OCI-LY1 (cell line): ENCODE measurements at regions not wholly inside any gene's neighbourhood (a gene's known extent, or its start where the extent isn't known, plus 50 kb on each side); places are given as distances from the start of the nearest gene placed in this dataset.

Experiments used
- H2AFZ ChIP-seq: fragments of 200-600 bp; sonication (generic), shearing (Covaris generic); 2 replicates; pipeline ENCODE4 v1.6.0; 2014; ENCODE audit warnings: antibody characterized with exemption, mild to moderate bottlenecking, low read length
- H3F3A ChIP-seq: fragments of 200-600 bp; sonication (generic), shearing (Covaris generic); 2 replicates; pipeline ENCODE4 v1.6.0; 2014; ENCODE audit warnings: mild to moderate bottlenecking, antibody characterized with exemption, low read length, moderate library complexity; ENCODE audit not compliant: insufficient read depth
- H3K27ac ChIP-seq: fragments of 200-600 bp; sonication (generic); 2 replicates; pipeline ENCODE4 v1.5.1; 2014; ENCODE audit warnings: low read length, mixed run types, mild to moderate bottlenecking, low read depth; ENCODE audit not compliant: poor library complexity, severe bottlenecking
- H3K27me3 ChIP-seq: fragments of 200-600 bp; sonication (generic); 2 replicates; pipeline ENCODE4 v1.6.0; 2014; ENCODE audit warnings: antibody characterized with exemption, mild to moderate bottlenecking, low read length, moderate library complexity; ENCODE audit not compliant: insufficient read depth
- H3K36me3 ChIP-seq: fragments of 200-600 bp; sonication (generic); 2 replicates; pipeline ENCODE4 v1.6.1; 2014; ENCODE audit warnings: mild to moderate bottlenecking, antibody characterized with exemption, low read length, moderate library complexity, mixed read lengths; ENCODE audit not compliant: insufficient read depth
- H3K4me1 ChIP-seq: fragments of 200-600 bp; sonication (generic); 2 replicates; pipeline ENCODE4 v1.5.1; 2014; ENCODE audit warnings: mild to moderate bottlenecking, low read length, moderate library complexity; ENCODE audit not compliant: insufficient read depth, severe bottlenecking
- H3K4me2 ChIP-seq: fragments of 200-600 bp; sonication (generic), shearing (Covaris generic); 2 replicates; pipeline ENCODE4 v1.6.1; 2014; ENCODE audit warnings: low read length
- H3K4me3 ChIP-seq: fragments of 200-600 bp; sonication (generic); 2 replicates; pipeline ENCODE4 v1.5.1; 2014; ENCODE audit warnings: low read length, low read depth, mild to moderate bottlenecking, mixed read lengths; ENCODE audit not compliant: poor library complexity, severe bottlenecking
- H3K79me2 ChIP-seq: fragments of 200-600 bp; shearing (Covaris generic); 2 replicates; pipeline ENCODE4 v1.6.1; 2016; ENCODE audit warnings: mixed run types, low read length, mixed read lengths; ENCODE audit not compliant: insufficient read depth
- H3K9ac ChIP-seq: fragments of 200-600 bp; sonication (generic), shearing (Covaris generic); 2 replicates; pipeline ENCODE4 v1.6.1; 2014; ENCODE audit warnings: mild to moderate bottlenecking, low read length, mixed read lengths
- H3K9me2 ChIP-seq: fragments of 200-600 bp; sonication (generic), shearing (Covaris generic); 2 replicates; pipeline ENCODE4 v1.6.1; 2014; ENCODE audit warnings: low read depth, mild to moderate bottlenecking, low read length, mixed read lengths
- H3K9me3 ChIP-seq: fragments of 200-600 bp; shearing (Covaris generic); 2 replicates; pipeline ENCODE4 v1.6.1; 2014; ENCODE audit warnings: low read length, mixed read lengths
- H4K20me1 ChIP-seq: fragments of 200-600 bp; sonication (generic), shearing (Covaris generic); 2 replicates; pipeline ENCODE4 v1.6.0; 2016; ENCODE audit warnings: mild to moderate bottlenecking, low read length; ENCODE audit not compliant: insufficient read depth
- EZH2 ChIP-seq: fragments of 200-600 bp; sonication (generic), shearing (Covaris generic); IDR thresholded peaks from 2 replicates; pipeline ENCODE4 v1.8.0; 2017; ENCODE audit warnings: borderline replicate concordance, mixed run types, mild to moderate bottlenecking, antibody characterized with exemption, low read length, moderate library complexity, mixed read lengths
- TF ChIP-seq, protein P1 (sequence below): fragments of 200-600 bp; sonication (generic), shearing (Covaris generic); IDR thresholded peaks from 2 replicates; pipeline ENCODE4 v1.5.1; 2017; ENCODE audit warnings: mild to moderate bottlenecking, antibody characterized with exemption, low read length, moderate library complexity, mixed read lengths

DNA sequence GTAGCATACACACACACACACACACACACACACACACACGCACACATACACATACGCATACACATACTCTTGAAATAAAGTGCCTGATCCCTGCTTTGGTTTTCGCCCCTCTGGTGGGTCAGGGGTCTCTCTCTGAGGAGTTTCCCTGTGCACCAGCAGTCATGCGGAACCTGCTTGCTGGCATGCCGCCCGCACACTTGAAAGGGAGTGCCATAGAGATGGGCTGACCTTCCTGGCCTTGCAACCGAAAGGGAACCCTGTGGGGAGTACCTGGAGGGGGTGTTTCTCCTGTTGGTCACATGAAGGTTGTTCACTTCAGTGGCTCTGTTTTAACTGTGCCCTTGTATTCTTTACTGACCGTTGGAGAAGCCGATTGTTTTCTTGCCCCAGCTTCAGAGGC lies 752.3 kb downstream of the NR2F2 start:
- H3K79me2 ChIP-seq: no peaks in the 10 kb centered on the region
- H3K9me3 ChIP-seq: no peaks in the 10 kb centered on the region
- no peaks in the 10 kb centered on the region for H3F3A ChIP-seq
- H3K36me3 ChIP-seq: no peaks in the 10 kb centered on the region
- H3K9ac ChIP-seq: no peak overlapping the region
- H2AFZ ChIP-seq: no peak overlapping the region
- H3K4me2 ChIP-seq: no peak overlapping the region
- no peaks in the 10 kb centered on the region for H3K9me2 ChIP-seq
- H3K4me3 ChIP-seq: no peak overlapping the region
- H3K4me1 ChIP-seq: no peaks in the 10 kb centered on the region
- TF ChIP-seq, protein P1, sequence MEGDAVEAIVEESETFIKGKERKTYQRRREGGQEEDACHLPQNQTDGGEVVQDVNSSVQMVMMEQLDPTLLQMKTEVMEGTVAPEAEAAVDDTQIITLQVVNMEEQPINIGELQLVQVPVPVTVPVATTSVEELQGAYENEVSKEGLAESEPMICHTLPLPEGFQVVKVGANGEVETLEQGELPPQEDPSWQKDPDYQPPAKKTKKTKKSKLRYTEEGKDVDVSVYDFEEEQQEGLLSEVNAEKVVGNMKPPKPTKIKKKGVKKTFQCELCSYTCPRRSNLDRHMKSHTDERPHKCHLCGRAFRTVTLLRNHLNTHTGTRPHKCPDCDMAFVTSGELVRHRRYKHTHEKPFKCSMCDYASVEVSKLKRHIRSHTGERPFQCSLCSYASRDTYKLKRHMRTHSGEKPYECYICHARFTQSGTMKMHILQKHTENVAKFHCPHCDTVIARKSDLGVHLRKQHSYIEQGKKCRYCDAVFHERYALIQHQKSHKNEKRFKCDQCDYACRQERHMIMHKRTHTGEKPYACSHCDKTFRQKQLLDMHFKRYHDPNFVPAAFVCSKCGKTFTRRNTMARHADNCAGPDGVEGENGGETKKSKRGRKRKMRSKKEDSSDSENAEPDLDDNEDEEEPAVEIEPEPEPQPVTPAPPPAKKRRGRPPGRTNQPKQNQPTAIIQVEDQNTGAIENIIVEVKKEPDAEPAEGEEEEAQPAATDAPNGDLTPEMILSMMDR: no peak
- TF ChIP-seq EZH2: no peak
- no peaks in the 10 kb centered on the region for H4K20me1 ChIP-seq
- H3K27ac ChIP-seq: no peak overlapping the region
- H3K27me3 ChIP-seq: no peaks in the 10 kb centered on the region

DNA sequence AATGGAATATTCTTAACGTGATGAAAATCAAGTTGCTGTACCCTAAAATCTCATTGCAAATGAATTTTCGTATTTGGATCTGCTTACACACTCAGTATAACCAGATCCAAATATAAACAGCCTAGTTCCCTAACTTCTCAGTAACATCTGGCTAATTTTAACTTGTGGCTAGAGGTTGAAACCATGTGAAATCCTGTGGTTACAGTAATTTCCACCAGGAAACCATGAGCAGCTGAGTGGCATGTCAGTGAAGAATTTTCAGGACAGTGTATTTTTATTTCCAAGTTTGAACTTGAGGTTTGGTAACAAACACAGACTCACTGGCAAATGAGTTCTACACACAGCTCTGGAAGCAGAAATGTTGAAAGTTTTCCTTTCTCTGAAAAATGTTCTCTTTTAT lies 754.1 kb downstream of the NR2F2 start:
- Histone ChIP-seq H3K27ac (no peak overlapping the region), H3K36me3 (no peaks in the 10 kb centered on the region), H3K27me3 (no peaks in the 10 kb centered on the region), H4K20me1 (no peaks in the 10 kb centered on the region), H3K4me3 (no peak overlapping the region), H2AFZ (no peak overlapping the region), H3K9me2 (no peaks in the 10 kb centered on the region), H3K79me2 (no peaks in the 10 kb centered on the region), H3F3A (no peaks in the 10 kb centered on the region), H3K4me2 (no peak overlapping the region), H3K9me3 (no peaks in the 10 kb centered on the region), H3K4me1 (no peaks in the 10 kb centered on the region), H3K9ac (no peak overlapping the region)
- TF ChIP-seq, protein P1: no peak
- no peak for TF ChIP-seq EZH2

DNA sequence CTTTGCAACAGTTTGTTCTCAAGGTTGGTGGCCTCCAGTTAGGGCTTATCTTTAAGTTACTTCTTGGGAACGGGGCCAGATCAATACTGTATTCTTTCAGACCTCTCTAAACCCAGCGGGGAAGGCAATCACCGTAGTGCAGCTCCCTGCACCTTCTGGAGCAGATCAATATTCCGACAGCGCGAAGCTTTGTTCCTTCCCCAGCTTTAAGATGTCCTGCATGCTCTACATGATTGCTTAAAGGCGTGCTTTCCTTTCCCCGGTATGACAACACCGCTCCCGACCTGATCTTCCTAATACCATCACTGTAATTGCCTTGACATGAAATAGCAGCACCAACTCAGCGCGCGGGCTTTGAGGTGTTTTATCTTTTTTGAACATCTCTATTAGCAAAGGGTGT lies 755.2 kb downstream of the NR2F2 start:
- Histone ChIP-seq H4K20me1 (no peaks in the 10 kb centered on the region), H3K9me2 (no peaks in the 10 kb centered on the region), H3K36me3 (no peaks in the 10 kb centered on the region), H3K4me3 (no peak overlapping the region), H3F3A (no peaks in the 10 kb centered on the region), H3K9me3 (no peaks in the 10 kb centered on the region), H3K27ac (no peak overlapping the region), H3K4me1 (no peaks in the 10 kb centered on the region), H3K79me2 (no peaks in the 10 kb centered on the region), H2AFZ (no peak overlapping the region), H3K9ac (no peak overlapping the region), H3K4me2 (no peak overlapping the region), H3K27me3 (no peaks in the 10 kb centered on the region)
- TF ChIP-seq EZH2: no peak
- TF ChIP-seq, protein P1: no peak
